Endothelial cell (in vitro differentiated cells): ENCODE measurements at regions not wholly inside any gene's neighbourhood (a gene's known extent, or its start where the extent isn't known, plus 50 kb on each side); places are given as distances from the start of the nearest gene placed in this dataset.

Source experiments
- DNase-seq: peaks from one replicate; pipeline ENCODE4 v3.0.0; 2021; ENCODE audit warnings: low spot score
- H3K27ac Mint-ChIP-seq: one replicate; pipeline ENCODE4 v1.8.0; 2021; ENCODE audit warnings: mixed read lengths, inconsistent platforms; ENCODE audit not compliant: unreplicated experiment
- H3K27me3 Mint-ChIP-seq: one replicate; pipeline ENCODE4 v1.8.0; 2021; ENCODE audit warnings: mild to moderate bottlenecking, moderate library complexity, mixed read lengths, inconsistent platforms; ENCODE audit not compliant: unreplicated experiment
- H3K36me3 Mint-ChIP-seq: one replicate; pipeline ENCODE4 v1.8.0; 2021; ENCODE audit warnings: mild to moderate bottlenecking, low read depth, mixed read lengths, inconsistent platforms; ENCODE audit not compliant: unreplicated experiment
- H3K4me1 Mint-ChIP-seq: one replicate; pipeline ENCODE4 v1.8.0; 2021; ENCODE audit warnings: mild to moderate bottlenecking, mixed read lengths, inconsistent platforms; ENCODE audit not compliant: unreplicated experiment
- H3K4me3 Mint-ChIP-seq: one replicate; pipeline ENCODE4 v1.8.0; 2021; ENCODE audit warnings: mild to moderate bottlenecking, mixed read lengths, inconsistent platforms; ENCODE audit not compliant: unreplicated experiment
- H3K9me3 Mint-ChIP-seq: one replicate; pipeline ENCODE4 v1.8.0; 2021; ENCODE audit warnings: mixed read lengths, inconsistent platforms; ENCODE audit not compliant: unreplicated experiment
- CTCF ChIP-seq: fragments of 200-600 bp; sonication (generic); IDR thresholded peaks from one replicate; pipeline ENCODE4 v1.5.0; 2021; ENCODE audit warnings: antibody characterized with exemption; ENCODE audit not compliant: unreplicated experiment

DNA sequence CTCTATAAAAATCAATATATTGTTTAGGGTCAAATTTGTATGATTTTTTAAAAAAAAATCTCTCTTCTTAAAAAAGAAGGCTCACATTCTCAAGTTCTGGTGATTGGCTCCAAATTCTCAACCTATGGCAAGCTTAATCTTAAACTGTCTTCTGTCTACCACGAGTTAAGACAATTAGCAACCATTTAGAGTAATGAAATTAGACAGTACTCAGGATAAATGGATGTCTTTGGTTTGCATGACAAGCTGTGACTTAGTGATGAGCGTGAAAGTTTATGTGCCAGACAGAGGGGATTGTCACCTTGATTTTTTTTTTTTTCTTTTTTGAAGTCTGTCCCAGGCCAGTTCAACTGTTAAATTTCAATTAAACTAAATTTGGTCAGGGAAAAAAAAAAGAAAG lies 1632.3 kb downstream of the MAT2B start:
- DNase-seq, result no peak
- Mint-ChIP-seq H3K4me3 (no peak overlapping the region), H3K9me3 (no peaks in the 10 kb centered on the region), H3K36me3 (no peaks in the 10 kb centered on the region), H3K27me3 (no peaks in the 10 kb centered on the region), H3K27ac (no peak overlapping the region), H3K4me1 (no peaks in the 10 kb centered on the region)
- TF ChIP-seq CTCF, result no peak

GRCh38 chr5:165138236-165138635 lies 1632.8 kb downstream of the MAT2B start:
- DNase-seq, result no peak
- Mint-ChIP-seq H3K4me3 (no peak overlapping the region), H3K27me3 (no peaks in the 10 kb centered on the region), H3K36me3 (no peaks in the 10 kb centered on the region), H3K4me1 (no peaks in the 10 kb centered on the region), H3K9me3 (no peaks in the 10 kb centered on the region), H3K27ac (no peak overlapping the region)
- no peak for TF ChIP-seq CTCF

DNA sequence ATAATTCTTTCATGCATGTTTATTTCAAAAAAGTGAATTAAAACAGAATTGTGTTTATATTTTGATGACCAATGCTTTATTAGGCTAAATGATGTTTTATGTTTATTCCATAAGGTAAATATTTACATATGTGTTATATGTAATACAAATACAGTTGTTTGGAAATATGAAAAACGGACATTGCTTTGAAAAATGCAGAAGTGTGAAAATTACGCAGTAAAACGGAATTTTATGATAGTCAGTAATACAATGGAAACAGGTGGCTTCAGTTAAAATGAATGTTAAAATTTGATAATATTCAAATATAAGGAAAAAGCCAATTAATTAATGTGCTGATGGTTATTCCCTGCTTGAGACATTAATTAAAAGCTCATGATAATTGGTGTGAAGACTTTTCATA lies 1633.8 kb downstream of the MAT2B start:
- Mint-ChIP-seq H3K9me3 (no peaks in the 10 kb centered on the region), H3K36me3 (no peaks in the 10 kb centered on the region), H3K4me1 (peaks cover 5% of the 10 kb centered on the region), H3K27me3 (no peaks in the 10 kb centered on the region), H3K27ac (no peak overlapping the region), H3K4me3 (no peak overlapping the region)
- DNase-seq, result no peak
- TF ChIP-seq CTCF, result no peak

- H3K4me3 Mint-ChIP-seq, result no peak overlapping the region
- no peaks in the 10 kb centered on the region for H3K36me3 Mint-ChIP-seq
- peaks cover 5% of the 10 kb centered on the region for H3K4me1 Mint-ChIP-seq
- DNase-seq, result no peak
- H3K27ac Mint-ChIP-seq, result no peak overlapping the region
- no peak for TF ChIP-seq CTCF
- no peaks in the 10 kb centered on the region for H3K9me3 Mint-ChIP-seq
- H3K27me3 Mint-ChIP-seq, result no peaks in the 10 kb centered on the region
Measured at GRCh38 chr5:165139721-165140120, 1634.3 kb downstream of the MAT2B start.

DNA sequence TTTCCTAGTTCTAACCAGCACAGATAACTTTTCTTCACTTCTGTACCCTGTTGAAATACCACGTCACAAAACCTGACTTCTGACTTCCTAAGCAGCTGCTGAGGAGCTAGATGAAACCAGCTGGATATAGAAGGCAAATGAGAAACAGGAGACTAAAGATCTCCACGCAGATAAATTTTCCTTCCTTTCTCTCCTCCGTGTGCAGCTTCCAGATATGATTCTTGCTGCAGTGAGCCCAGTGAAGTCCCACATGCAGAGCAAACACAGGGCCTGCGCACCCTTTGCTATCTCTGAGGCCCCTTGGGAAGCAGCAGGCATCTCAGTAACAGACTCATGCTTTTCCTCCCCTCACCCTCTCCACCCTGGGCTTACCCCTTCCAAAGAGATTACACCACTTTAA lies 1638.3 kb downstream of the MAT2B start:
- Mint-ChIP-seq H3K4me1 (peaks cover 12% of the 10 kb centered on the region), H3K27me3 (no peaks in the 10 kb centered on the region), H3K36me3 (no peaks in the 10 kb centered on the region), H3K27ac (no peak overlapping the region), H3K9me3 (no peaks in the 10 kb centered on the region), H3K4me3 (no peak overlapping the region)
- TF ChIP-seq CTCF, result no peak
- DNase-seq, result no peak
